GM13977 (cell line): ENCODE measurements at regions not wholly inside any gene's neighbourhood (a gene's known extent, or its start where the extent isn't known, plus 50 kb on each side); places are given as distances from the start of the nearest gene placed in this dataset.

Experiments used
- DNase-seq: peaks from one replicate; pipeline ENCODE4 v3.0.0; 2012; ENCODE audit warnings: low spot score
- CTCF ChIP-seq: IDR thresholded peaks from 2 replicates; pipeline ENCODE4 v1.5.1; 2012; ENCODE audit warnings: mild to moderate bottlenecking, control low read depth; ENCODE audit not compliant: insufficient read depth; ENCODE audit errors: extremely low read depth, missing control alignments
- in situ Hi-C: fragments of 300-500 bp; cut with MboI; formaldehyde crosslinking; loops from one replicate; pipeline ENCODE4 v1.12.0; 2022; ENCODE audit warnings: low sequenced_read_pairs, low pct_unique_long_range_greater_than_20kb, mixed read lengths, inconsistent platforms; ENCODE audit not compliant: unreplicated experiment

DNA sequence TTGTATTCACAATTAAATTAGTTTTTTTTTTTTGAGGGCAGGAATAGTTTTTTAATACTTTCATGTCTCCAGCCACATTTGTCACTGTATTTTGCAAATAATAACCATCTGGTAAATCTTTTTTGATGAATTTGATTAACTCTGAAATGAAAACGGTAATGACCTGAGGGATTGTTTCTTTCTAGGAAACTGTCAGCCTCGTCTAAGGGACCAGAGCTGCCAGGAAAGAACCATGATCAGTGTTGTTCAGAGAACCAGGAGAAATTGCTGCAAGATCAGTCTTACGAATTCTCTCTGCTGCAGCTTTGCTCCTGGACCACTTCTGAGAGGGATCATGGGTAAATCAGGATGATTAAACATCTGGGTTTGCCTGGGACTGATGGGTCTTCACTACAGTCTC is 114.5 kb upstream of the TAF11L2 start:
- in situ Hi-C loops, result no loop called here
- DNase-seq, result no peak
- TF ChIP-seq CTCF, result no peak

DNA sequence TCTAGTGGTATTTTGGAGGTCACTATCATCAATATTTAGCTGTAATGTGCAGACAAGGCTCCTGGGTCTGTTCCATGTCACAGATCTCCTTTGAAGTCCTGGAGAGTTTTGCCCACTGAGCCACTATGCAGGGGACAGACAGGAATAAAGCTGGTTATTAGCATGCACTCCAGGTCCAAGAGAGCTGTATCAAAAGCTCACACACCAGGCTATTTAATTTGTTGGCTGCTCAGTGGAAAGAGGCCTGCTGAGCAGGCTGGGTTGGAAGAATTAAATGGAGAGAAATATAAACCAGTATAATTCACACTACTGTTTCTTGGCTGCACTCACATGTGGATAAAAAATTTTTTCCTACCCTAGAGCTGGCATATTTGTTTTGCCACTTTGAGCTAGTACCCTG is 113.8 kb upstream of the TAF11L2 start:
- TF ChIP-seq CTCF, result no peak
- in situ Hi-C loops, result no loop called here
- no peak for DNase-seq

DNA sequence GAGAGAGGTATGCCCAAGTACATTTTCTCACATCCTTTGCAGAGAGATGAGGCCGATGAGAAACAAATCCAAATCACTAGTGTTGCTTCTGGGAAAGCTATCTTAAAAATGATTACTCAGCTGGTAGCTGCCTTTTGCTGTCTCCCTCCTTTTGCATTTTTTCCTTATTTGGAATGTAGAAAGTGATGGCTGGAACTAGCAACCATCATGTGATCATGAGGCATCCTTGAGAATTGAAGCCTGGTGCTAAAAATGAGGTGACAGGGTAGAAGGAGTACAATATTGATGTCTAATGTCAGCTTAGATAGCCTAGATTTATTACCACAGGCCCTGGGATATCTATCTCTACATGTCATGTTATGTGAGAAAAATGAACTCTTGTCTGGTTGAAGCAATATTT is 109.3 kb upstream of the TAF11L2 start:
- no peak for TF ChIP-seq CTCF
- DNase-seq, result no peak
- in situ Hi-C loops, result no loop called here

DNA sequence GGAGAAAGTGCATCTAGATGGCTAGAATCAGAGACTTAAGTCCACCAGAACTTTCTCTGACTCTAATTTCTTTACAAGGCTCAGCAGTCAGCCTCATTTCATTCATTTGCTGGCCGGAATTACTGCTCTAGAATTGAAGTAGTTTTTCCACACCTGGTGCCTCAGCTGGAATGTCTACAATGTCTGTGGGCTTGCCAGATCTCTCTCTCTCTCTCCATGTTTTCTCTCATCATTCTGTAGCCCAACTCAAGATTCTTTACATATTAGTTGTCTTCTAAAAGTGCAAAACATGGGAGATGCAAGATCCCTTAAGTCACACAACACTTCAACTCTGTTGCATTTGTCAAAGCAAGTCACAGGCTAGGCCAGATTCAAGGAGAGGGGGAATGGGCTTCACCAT is 103.9 kb upstream of the TAF11L2 start:
- no peak for DNase-seq
- in situ Hi-C loops, result no loop called here
- TF ChIP-seq CTCF, result no peak

DNA sequence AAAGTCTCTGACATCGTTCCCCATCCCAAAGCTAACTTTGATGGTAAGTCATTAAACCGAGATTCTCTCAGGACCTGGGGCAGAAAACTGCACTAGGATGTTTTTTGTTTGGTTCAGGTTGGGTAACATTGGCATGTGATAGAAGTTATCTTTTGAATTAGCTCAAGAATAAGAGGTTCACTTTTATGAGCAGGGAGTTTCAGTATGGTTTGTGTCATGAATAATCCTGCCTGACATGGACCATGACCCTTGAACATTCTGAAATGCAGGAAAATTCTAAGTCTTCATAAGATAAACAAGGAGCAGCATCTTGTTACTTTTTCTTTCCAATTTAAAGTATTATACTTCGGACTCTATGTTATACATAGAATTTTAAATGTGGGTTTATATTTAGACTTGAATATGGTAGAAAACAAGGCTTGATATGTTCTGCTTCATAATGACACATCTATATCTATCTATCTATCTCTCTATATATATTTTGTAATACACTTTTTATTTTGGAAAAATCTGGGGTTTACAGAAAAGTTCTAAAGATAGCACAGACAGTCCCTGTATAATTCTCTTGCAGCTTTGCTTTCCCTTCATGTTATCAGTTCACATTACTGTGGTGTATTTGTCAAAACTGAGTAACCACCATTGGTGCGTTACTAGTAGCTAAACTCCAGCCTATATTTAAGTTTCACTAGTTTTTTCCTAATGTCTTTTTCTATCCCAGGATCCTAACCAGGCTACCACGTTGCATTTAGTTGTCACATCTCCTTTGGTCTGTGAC is 102.7 kb upstream of the TAF11L2 start:
- TF ChIP-seq CTCF, result no peak
- DNase-seq, result no peak
- in situ Hi-C loops, result no loop called here

- TF ChIP-seq CTCF, result no peak
- no peak for DNase-seq
- in situ Hi-C loops, result no loop called here
Observed at GRCh38 chr5:17396247-17396646, 101.8 kb upstream of the TAF11L2 start.
